Stimulated activated CD4-positive, alpha-beta T cell treated with anti-CD3 and anti-CD28 coated beads, Interleukin-15, amount 100 ng/mL, for 24 hours (primary cell): ENCODE measurements at regions not wholly inside any gene's neighbourhood (a gene's known extent, or its start where the extent isn't known, plus 50 kb on each side); places are given as distances from the start of the nearest gene placed in this dataset.

Source experiments
- DNase-seq: peaks from one replicate; pipeline ENCODE4 v3.0.0-alpha.2; 2020

DNA sequence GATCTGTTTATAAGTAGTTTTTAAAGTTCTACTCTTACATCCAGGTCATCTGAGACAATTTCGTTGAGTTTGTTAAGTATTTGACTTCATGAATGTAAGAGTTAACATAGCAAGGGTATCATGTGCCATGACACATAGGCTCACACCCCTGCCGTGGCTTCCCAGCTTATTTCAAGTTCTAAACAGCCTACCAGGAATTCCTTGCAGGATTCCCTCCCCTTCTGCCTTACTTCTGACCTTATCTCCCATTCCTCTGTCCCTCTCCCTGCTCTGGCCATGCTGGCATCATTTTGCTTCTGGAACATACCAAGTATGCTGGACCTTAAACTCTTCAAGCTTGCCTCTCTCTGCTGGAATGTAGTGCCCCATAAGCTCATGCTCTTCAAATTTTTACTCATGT lies 369.9 kb upstream of the PCDH7 start:
- DNase-seq, result no peak

DNA sequence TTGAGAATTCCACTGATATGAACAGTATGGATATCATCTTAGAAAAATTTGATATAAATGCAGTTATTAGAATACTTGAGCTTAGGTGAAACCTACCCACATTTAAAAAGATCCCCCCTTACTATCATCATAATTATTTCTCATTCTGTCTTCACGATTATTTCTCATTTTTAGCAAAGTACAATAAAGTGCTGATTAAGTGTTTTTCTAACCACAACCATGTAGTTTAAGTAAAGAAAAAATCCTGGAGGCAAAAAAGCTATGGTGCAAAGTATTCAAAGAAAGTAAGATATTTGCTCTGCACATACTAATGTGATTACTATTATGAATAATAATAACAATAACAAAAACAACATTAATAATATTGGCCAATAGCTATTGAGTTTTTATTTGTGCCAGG lies 365.6 kb upstream of the PCDH7 start:
- no peak for DNase-seq

DNA sequence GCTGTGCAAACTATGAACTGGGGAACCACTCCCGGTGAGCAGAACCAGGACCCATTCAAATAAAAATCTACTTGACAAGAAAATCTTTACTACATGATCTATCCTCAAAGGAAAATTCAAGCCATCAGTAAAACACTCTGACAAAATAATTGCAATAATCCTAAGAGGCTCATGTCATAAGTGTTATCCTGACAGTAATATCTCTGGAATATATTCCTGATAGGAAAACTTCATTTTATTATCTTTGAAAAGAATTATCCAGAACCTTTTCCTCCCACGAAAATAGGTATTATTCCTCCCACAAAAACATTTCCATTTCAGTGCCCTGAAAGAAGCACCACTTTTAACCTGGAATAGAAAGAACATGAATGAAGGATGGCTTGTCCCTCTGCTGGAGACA lies 357.7 kb upstream of the PCDH7 start:
- no peak for DNase-seq

- no peak for DNase-seq
Observed at GRCh38 chr4:30370105-30370504, 350.1 kb upstream of the PCDH7 start.

DNA sequence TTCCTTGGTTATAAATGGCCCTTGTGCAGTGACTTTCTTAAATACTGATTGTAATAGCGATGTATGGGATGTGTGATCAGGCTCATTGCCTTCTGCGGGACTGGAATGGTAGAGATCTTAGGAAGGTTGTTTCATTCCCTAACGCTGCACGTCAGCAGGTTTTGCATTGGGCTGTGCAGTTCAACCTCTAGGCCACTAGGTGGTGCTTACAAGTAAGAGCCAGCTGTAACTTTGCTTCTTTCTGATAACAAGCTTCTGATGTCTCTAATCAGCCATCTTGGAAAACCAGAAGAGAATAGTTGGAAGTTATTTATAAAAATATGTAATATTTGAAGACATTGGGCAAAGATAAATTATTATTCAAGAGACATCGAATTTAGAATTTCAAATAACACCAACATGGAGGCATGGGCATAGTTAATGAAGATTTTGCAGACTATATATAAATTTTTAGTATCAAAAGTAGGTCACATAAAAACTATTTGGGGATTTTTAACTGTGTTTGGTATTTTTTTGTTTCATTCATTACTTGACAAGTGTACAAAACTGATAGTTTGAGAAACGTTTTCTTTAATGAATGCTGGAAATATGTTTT lies 339.7 kb upstream of the PCDH7 start:
- DNase-seq, result peak; percentile 12

GRCh38 chr4:30385650-30386049 lies 334.5 kb upstream of the PCDH7 start:
- DNase-seq, result no peak

GRCh38 chr4:30386266-30386895 lies 333.8 kb upstream of the PCDH7 start:
- no peak for DNase-seq

- no peak for DNase-seq
Observed at GRCh38 chr4:30395902-30396301, 324.3 kb upstream of the PCDH7 start.

DNA sequence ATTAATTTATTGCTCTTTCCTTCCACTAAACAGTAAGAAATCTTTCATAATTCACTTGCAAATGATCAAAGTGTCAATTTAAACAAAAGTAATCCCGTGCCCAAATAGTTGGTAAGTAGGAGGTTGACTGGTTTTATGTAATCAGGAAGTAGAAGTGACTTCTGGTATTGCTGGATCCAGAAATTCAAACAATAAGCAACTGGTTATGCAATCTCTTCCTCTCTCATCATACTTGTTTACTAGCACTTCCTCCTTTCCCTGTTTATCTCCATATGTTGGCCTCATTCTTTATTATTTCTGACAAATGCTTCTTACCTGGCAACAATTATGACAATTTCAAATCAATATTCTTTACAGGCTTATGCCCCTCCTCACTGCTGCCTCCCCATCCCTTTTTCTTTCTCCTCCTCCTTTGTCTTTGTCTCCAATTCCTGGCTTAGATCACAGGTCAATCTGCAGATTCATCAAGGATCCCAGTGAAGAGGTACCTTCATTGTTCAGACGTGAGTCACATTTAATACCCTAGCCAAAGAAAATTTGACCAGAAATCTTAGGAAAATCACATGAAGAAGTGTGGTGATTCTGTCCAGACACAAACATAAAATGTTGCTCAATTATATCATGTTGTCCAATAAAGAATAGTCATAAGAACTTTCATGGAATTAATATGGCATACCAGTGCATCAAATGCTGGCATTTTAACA lies 323.2 kb upstream of the PCDH7 start:
- DNase-seq, result no peak

DNA sequence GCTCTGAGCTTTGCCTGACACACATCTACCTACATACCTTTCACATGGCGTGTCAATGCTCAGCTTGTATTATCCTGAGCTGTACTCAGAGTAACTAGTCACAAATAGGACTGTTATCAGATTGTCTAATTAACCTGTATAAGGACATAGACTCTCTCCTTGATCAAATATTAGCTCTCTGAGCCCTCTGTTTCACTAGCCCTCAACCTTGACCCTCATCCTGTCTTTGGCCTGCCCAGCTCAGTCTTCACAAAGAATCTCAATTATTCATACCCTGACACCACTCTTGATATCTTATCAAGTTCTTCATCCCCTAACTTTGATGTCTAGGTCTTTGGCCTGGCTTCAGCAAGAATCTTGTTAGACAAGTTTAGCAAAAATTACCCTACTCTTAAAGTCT lies 320.7 kb upstream of the PCDH7 start:
- DNase-seq, result no peak

GRCh38 chr4:30402276-30402675 lies 317.9 kb upstream of the PCDH7 start:
- no peak for DNase-seq

GRCh38 chr4:30413915-30414314 lies 306.3 kb upstream of the PCDH7 start:
- DNase-seq, result no peak

GRCh38 chr4:30416547-30416946 lies 303.6 kb upstream of the PCDH7 start:
- DNase-seq, result no peak

GRCh38 chr4:30427932-30428331 lies 292.2 kb upstream of the PCDH7 start:
- DNase-seq, result no peak

DNA sequence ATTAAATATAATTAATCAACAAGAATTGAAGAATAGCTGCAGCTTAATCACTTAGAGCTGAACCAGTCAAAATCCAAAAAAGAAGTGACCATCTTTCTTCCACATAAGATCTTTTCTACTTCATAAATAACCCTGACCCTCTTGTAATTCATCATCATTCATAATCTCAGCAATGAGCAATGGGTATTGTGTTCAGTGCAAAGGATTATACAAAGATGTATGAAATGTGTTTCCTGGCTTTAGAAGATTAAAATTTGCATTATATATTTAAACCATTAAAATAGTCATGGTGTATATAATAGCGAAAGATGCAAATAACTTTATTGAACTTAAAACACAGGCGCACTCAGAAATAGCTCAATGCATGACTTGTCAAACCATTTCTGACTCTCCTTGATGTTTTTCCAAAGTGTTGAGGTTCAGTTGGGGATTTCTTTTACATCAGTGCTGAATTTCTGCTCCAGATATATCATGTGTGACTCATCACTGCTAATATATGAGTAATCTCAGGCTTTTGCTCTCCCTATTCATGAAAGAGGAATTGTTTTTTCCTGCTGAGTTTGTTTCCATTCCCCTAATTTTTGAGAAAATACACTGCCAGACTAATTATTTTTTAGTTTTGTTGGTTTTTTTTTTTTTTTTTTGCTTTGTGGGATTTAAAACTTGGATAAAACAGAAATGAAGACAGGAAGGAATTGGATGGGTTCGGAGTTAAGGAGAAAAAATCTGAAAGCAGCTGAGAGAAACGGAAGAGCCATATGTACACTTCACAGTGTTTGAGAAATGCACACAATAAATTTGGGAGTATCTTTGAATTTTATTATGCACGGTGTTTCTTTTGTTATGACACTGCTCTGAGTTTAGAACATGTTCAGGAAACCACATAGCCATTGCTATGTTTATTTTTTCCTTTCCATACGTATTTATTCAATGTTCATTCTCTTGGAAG lies 290.1 kb upstream of the PCDH7 start:
- DNase-seq, result no peak

- no peak for DNase-seq
Observed at GRCh38 chr4:30434656-30435055, 285.5 kb upstream of the PCDH7 start.

DNA sequence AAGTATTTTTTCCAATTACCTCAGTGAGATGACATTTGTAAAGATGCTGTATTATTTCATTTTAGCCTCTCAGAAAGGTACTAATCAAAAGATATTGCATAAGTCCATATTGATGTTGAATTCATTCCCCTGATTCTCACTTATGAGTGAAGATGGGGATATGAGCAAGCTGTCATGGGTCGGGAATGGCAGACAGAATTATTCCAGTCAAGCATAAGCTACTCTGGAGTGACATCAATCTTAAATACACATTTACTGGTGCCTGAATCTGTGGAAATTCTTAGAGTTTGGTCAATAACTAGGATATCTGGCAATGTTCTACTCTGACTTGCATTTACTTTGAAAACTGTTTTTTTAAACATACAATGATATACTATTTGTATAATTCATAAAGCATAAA lies 283.8 kb upstream of the PCDH7 start:
- DNase-seq, result no peak

DNA sequence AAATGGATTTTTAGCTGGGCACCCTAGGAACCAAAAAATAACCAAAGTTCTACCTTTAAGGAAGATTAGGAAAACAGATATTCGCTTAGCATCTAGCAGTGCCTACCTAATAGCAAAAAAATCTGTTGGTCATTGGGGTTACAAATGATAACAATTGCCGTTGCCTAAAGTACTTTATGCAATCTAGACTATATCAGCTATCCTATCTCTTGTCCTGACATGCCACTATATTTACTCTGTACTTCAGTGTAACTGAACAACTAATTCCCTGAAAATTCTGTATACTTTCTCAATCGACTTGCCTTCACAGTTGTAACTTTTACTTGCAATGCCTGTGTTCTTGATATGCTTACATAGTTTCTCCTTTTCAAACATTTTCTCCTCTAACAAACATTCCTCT lies 282.9 kb upstream of the PCDH7 start:
- DNase-seq, result no peak

DNA sequence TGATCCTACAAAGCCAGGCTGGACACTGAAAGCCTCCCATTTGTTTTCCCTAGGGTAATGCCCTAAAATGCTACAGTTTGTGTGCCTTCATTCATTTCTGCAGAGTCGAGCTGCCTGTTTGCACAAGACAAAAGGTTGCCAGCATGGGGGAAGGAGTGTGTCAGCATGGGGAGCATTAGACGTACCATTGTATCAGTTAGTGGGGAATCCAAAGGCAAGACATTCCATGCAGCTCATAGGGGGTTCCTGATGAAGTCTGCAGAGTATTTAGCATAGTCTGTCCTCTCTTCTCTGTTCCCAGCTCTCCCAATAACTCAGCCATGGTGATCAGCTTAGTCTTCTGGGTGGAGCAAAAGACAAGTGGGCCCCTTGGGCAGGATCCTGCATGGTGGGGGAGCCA lies 276.9 kb upstream of the PCDH7 start:
- DNase-seq, result no peak

DNA sequence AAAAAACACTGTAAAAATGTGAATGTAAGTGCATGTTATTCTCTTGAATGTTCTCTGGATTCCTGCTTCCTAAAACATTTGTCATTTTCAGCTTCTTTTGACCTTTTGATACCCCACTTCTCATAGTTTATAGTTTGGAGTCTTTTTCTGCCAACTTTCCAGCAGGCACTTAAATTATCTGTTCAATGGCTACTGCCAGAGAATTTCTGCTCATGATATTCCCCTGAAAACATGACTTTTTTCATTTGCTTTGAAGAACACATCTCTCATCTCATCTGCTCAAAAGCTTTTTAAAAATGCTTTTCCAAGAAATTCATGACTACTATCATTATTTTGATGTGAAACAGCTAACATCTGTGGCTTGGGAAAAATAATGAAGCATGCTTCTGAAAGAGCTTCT lies 269.7 kb upstream of the PCDH7 start:
- no peak for DNase-seq

GRCh38 chr4:30454504-30454903 lies 265.7 kb upstream of the PCDH7 start:
- DNase-seq, result no peak

DNA sequence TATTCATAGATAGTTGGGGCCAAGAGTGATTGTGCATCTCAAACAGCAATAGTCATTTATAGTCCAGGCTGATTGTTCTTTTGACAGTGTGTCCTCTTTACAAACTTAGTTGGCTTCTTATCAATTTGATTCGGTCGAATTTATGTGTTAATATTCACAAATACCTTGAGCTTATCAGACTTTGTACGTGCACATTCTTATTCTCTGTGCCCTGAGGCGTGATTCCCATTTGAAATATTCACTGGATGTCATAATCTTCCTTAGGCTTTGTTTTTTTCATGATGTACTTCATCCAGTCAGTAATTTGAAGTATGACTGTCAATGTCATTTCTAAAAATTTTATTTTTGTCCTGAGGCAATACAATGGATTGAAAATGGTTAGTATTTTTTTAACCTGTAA lies 263.5 kb upstream of the PCDH7 start:
- no peak for DNase-seq

GRCh38 chr4:30460818-30461217 lies 259.4 kb upstream of the PCDH7 start:
- DNase-seq, result no peak

DNA sequence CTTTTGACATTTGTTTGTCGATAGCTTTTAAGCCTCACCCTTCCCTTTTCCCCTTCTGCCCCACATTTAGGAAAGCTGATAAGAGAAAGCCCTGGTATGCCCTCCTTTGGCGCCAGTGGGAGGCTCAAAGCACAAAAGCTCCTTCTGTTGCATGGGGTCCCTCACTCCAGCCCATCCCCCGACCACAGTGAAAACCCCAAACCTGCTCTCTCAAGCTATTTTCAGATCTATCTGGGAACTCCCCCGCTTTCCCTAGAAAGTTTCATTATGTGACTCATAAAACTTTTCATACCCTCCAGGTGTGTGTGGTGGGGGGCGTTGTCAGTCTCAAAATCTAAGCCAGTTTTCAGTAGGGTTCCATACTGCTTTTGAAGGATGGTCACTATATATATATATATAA lies 259.0 kb upstream of the PCDH7 start:
- no peak for DNase-seq
